ENCODE measurements at regions not wholly inside any gene's neighbourhood (a gene's known extent, or its start where the extent isn't known, plus 50 kb on each side); places are given as distances from the start of the nearest gene placed in this dataset.

DNA sequence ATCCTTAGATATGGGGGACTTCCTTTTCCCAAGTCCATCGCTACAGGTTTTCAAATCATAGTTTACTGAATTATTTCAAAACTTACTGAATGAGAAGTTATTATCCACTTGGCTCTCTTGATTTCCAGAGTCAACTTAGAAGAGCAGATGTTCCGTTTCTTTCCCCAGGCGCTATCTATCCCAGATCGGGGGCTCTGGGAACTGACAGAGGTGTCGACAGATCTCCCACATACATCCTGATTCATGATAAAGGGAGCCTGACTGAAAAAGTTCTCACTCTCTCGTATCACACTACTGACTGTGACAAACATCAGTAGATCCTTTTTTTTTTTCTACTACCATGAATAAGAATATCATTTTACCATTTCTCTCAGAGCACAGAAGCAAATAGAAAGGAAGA, 654.8 kb downstream of the RNF144B start:
- no peak for DNase-seq

DNA sequence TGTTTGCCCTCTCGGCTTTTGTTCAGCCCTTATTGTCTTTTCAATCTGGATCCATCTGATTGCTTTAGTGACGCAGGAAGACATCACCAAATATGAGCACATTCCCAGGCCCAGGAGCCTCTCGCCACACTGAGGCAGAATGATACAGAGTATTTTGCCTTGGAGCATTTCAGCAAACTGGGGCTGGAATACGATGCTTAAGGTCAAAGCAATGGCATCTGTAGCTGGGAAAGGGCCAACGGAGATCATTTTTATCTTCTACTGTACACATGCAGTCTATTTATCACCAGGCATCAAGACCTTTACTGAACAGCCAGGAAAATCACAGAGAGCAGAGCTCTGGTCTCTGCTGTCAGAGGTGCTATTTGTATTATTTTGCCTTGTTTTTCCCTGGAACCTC, 655.3 kb downstream of the RNF144B start:
- DNase-seq, result no peak

DNA sequence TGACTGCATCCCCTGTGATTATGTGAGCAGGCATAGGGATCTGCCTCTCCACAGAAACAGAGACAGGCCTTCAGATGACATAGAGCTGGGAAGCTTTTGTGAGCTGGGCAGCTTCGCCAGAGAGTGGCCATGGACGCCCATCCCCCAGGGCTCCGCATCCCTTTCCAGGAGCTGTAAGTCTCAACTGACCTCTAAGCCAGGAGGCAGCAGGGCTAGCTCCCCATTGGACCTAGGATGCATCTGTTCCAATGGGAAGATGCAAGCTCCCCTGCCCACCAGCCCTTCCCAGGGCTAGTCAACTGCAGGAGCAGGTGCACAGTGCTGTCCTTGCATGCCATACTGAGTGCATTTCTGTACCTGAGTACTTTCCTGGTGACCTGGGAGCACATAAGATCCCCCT, 663.6 kb downstream of the RNF144B start:
- no peak for DNase-seq

DNA sequence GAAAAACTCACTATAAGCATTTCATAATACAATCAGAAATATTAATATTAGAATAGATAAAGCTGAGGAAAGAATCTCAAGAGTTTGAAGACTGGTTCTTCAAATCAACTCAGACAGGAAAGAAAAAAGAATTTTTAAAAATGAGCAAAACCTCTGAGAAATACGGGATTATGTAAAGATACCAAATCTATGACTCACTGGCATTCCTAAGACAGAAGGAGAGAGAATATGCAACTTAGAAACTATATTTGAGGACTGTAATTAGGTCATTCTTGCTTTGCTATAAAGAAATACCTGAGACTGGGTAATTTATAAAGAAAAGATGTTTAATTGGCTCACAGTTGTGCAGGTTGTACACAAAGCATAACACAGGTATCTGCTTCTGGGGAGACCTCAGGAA, 665.1 kb downstream of the RNF144B start:
- no peak for DNase-seq

DNA sequence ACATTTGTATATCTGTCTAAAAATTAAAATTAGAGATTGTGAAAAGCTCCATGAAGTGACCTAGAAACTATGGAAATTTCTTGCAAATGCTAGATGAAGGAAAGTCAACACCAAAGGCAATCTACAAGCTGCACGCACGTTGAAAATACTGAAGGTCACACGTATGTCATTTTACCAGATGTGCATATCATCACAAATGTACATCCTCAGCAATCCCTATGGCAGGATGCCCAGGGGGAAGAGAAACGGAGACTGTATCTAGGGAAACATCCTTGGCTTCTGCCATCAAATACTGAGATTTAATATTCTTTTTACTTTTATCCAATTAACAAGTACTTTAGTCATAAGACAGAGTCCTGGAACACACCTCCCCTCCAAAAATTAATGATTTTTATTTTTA, 672.0 kb downstream of the RNF144B start:
- no peak for DNase-seq

DNA sequence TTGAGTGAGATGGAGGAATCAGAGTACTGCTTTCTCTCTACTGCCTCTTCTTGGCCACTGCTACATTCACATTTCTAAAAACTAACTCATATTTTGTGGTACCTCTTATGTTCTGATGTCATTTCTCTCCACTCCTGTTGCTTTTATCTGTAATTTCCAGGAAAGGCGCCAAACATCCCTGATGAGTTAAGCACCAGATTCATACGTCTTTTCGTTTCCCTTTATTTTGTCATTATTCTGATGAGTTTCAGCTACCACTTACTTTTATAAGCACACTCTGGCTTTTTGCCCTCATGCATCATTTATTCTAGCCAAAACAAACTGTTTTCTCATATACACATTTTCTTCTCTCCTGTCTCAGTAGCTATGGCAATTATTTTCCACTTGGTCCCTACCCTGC, 680.0 kb downstream of the RNF144B start:
- no peak for DNase-seq

DNA sequence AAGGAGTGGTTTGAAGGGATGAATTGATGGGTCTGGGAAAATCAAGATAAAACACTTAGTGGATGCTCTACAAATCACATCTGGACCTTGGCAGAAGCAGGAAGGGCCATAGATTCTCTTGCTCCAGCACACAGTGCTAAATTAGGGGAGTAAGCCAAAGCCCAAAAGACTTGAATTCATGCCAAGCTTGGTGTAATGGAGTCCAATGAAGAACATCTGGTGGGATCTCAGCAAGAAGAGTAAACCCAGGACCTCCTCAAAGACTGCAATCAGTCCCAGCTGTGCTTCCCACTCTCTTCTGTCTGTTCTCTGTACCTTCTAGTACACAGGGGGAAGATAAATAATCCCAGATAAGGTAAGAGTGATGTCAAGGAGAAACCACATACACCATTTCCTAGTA, 683.4 kb downstream of the RNF144B start:
- no peak for DNase-seq

DNA sequence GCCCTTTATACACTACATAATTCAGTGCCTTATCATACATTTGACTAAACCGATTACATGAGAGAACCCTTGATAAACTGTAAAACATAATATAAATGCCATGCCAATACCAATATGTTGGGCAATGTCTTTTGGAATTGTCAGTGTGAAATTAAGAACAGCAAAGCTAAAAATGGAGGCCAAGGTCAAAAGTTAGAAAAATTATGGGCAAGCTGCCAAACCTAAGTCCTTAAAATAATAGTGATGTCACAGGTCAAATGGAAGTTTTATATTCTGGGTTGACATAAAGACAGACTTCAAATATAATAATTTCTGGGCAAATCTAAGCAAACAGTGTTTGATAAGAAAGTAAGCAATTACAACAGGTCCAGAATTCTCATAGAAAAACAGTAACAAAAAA, 696.7 kb downstream of the RNF144B start:
- DNase-seq, result no peak

DNA sequence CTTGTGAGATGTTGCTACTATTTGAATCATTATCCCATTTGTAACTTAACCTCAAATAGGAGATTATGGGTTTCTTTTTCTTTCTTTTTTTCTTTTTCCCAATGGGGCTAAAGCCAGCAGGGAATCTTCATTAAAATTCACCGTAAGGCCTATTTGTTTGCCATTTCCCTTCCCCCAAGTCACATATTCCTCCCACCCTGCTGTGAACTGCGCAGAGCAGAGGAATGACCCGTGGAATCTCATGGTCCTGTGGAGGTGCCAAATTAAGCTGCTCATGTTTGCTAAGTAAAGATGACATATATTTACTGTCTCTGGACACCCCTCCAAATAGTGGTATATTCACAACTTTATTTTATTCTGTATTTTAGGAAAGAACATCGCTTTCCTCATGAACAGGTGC, 699.3 kb downstream of the RNF144B start:
- DNase-seq, result no peak

DNA sequence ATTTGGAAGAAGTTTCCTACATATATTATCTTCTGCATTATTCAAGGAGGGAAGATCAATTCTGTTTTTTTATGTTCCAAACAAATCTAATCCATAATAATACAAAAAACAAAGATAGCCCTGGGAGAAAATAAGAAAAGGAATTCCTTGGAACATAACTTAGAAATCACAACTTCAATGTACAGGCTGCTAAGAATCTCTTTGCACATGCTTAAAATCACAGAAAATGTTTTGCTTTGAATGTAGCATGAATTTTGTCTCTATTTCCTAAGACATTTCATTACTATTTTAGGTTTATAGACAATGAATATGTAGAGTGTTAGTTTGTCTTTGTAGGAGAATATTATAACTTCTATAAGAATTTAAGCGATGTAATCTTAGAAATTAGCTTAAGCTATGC, 700.1 kb downstream of the RNF144B start:
- no peak for DNase-seq

DNA sequence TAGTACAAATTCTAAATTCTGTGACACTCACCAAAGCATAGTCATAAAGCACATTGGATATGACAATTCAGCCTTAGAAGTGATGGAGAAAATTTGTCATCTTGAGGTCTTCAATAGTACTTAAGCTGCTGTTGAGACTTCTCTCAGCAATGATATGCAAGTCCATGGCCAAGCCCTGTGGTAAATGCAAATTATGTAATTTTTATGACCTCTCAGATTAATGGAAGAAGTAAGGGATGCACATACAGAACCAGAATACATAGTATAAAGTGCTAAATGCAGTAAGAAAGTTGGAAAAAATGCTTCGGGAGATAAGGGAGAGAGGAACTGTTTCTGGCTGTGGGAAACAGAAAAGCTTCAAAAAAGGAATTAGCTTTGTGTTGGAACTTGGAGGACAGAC, 700.7 kb downstream of the RNF144B start:
- no peak for DNase-seq

DNA sequence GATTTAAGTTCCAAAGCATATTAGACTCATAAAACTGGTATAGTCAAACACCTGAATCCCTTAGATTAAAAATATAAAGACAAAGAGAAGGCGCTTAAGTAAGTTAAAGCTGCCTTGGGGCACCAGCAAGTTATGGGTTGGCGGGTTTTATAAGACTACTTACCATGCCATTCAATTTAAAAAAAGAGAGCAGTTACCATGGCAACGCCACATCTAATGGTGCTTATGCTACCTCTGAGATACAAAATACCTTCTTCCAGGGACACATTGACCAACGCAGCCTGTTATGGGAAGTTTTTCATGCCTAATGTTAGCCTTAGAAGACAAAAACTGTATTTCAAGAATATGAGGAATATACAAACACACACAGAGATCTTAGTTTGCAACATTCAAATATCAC, 713.6 kb downstream of the RNF144B start:
- DNase-seq, result no peak

DNA sequence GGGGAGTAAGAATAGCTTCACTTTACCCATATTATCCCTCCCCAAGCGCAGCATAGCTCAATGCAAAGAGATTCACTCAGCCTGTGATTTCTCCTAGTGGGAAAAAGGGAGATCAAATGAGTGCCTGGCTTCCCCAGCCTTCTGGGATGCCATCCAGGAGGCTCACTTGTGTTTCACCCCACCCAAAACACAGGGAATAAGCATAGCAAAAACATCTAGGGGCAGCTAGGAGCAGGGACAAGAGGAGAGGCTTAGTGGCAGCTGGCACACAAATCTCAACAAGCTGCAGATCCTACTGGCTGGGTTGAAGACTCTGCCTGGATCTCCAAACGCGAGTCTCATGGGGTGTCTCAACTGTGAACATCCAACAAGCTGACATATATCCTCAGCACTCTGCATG, 715.8 kb downstream of the RNF144B start:
- no peak for DNase-seq

DNA sequence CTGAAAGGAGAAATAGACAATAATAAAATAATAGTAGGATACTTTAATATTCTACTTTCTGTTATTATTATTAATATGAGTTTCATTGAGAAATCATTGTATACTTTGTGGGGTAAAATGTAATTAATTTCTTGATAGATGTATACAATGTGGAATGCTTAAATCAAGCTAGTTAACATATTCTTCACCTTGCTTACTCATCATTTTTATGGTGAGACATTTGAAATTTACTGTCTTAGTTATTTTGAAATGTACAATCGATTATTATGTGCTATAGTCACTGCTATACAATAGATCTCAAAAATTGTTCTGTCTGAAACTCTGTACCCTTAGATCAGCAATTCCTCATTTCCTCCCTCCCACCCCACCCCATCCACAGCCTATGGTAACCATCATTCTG, 720.3 kb downstream of the RNF144B start:
- no peak for DNase-seq

DNA sequence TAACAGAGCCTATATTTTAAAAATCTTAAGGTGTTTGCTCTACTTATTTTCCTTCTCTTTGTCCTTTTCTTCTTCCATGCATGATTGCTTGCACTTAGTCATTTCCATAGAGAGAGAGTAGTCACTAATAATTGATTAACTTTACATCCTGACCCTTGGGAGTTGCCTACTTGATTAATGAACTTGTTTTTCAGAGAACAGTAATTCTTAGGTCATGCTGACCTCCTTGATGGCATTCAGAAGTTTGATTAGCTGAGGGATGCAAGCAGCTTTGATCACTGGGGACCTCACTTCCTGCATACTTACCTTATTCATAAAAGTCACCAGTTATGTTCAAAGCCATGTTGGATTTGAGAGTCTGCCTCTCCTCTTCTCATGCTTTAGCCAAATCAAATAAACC, 715.6 kb upstream of the ID4 start:
- no peak for DNase-seq

DNA sequence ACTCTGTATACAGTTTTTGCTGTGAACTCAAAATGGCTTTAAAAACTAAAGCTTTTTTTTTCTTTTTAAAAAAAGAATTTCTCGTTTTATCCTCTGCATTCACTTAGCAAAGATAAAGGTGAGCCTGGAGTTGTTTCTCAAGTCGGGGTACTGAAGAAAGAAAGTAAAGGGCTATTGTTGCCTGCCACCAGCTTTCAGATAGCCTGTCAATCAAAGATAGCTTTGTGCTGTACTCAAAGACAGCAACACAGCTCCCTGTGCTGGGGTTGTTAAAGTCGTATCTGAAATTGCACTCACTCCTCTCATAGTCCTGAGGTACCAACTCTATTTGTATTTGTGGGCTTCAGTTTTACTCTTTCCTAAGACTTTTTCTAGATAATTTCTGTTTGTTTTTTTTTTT, 710.1 kb upstream of the ID4 start:
- DNase-seq, result no peak

DNA sequence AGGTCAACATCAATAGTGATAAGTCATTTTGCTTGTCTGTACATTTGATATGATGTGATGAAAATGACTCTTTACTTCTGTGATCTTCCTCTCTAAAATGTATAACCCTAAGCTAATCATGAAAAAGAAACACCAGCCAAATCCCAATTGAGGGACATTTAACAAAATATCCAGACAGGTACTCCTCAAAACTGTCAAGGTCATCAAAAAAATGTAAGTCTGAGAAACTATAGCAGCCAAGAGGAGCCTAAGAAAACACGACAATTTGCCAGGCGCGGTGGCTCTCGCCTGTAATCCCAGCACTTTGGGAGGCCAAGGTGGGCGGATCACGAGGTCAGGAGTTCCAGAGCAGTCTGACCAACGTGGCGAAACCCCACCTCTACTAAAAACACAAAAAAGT, 708.5 kb upstream of the ID4 start:
- DNase-seq, result no peak

DNA sequence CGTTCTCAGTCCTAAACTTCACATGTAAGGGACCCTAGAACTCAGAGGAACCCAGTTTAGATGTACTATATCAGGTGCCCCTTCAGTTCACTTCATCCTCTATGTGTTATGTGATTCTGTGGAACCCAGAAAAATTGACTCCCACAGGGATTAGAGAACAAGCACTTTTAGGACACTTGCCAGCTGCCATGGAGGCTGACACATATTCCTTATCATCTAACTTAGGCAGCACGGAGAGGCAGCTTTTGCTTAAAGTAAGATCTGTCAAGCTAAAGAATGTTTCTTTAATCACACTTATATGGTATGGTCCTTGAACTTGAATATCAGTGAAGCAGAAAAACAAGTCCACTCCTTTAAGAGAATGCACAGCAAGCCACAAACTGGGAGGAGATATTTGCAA, 701.5 kb upstream of the ID4 start:
- no peak for DNase-seq

DNA sequence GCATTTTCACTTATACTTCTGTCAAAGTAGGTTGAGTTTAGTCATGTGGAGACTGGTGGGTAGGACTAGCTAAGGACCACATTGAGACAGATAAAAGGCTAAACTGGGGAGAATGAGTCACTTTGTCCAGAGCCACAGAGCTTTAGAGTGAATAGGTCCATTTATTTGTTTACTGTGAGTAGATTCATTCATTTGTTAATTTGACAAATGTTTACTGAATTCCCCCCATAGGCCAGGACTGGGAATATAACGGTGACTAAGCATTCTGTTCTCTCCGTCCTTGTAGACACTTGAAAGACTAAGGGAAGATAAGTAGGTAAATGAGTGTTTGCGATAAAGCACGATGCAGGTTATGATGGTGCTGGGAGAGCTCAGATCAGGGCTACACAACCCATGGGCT, 699.7 kb upstream of the ID4 start:
- no peak for DNase-seq

DNA sequence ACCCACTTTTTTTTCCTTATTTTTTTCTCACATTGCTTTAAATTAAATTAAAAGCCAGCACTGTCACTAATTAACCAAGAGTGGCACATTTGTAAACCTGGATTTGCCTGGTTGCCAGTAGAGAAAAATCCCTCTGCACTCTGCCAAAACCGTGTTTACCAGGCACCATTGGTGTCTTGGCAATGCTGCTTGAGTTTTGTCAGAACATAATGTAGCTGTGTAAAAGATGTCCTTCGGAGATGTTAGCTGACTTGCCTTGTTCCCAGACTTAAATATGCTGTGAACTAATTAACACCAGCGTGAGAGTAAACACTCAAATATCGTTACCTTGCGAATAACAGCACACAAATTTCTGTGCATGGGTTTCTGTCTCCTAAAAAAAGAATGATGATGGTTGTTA, 694.9 kb upstream of the ID4 start:
- DNase-seq, result no peak

DNA sequence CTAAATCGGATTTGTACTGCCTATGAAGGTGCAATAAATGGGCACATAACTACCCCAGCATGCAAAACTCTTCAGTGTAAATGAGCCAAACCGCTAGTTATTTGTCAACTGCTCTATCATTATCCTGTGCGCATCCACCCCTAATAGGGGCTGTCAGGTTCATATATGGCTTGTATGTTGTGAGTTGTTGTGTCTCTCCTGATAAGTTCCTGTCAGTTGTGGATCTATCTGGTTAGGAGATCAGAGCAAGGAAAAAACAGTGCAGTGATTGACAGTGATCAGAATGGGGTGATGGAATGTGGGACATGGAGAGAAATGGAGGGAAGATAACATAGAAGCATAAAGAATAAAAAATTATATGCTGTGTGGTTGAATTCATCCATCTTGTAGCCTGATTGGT, 686.9 kb upstream of the ID4 start:
- DNase-seq, result no peak

DNA sequence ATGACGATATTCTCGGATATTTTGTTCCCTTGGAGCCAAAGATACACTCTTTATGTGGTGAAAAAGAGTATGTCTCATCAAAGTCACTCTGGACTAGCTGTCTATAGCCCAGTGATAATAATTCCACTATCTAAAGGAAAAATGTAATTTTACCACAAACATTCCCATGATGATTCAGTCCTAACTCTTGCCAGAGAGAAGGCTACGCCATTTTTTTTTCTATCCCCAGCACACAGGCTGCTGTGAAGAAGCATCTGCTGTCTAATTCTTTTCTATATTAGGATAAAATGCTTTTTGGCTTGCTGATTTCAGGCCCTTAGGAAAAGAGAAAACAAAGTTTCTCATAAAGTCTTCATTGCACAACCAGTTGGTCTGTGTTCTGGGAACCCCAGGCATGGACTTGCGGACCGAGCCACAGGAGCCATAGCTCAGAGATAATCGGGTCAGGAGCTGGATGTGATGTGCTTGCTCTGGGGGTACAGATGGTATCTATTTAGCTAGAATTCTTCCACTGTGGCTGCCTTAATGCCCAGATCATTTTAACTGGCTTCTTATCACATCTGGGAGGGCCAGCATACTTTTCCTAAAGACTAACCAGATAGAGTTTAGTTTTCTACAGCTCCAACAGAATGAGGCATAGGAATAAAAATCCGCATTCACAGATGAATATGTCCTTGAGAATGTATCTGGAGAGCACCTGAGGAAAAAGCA, 683.7 kb upstream of the ID4 start:
- DNase-seq, result no peak

DNA sequence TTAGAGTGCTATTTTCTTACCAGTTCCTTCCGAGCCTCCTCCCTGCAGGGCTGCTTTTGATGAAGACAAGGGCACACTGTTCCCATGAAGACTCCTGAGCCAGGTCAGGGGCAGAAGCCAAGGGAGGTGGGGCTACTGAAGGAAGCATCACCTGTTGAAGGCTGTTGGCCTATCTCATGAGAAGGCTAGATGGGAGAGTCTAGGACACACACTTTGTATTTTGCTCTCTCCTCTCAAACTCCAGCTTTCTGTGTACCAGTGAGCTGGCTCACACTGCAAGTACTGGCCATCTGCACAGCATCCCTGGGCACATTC, 683.2 kb upstream of the ID4 start:
- DNase-seq, result no peak

DNA sequence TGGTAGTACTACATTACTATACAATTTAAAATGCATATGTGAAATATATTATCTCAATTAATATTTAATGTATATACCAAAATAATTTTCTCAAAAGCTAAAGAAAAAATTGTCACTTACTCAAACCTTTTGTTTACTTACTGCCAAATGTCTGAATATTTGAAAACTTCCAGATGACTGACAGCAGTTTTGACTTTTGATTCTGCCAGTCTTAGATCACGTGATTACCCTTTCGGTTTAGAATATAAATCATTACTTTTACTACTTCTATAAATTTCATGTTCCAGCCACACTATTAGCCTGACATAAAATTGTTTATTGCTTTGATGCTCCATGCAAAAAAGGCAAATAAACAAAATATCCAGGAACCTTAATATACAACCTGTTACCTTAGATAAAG, 680.7 kb upstream of the ID4 start:
- no peak for DNase-seq

DNA sequence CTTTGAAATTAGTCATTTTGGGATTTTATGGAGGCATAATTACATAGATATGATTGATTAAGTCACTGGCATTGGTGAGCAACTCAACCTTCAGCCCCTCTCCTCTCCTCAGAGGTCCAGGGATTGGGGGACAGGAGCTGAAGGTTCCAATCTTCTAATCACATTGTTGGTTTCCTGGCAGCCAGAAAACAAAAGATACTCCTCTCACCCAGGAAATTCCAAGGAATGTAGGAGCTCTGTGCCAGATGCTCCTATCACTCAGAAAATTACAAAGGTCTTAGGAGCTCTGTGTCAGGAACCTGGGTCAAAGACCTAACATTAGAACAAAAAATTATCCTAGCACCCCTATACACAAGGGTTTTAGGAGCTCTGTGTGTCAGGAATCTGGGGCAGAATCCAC, 679.7 kb upstream of the ID4 start:
- DNase-seq, result no peak

DNA sequence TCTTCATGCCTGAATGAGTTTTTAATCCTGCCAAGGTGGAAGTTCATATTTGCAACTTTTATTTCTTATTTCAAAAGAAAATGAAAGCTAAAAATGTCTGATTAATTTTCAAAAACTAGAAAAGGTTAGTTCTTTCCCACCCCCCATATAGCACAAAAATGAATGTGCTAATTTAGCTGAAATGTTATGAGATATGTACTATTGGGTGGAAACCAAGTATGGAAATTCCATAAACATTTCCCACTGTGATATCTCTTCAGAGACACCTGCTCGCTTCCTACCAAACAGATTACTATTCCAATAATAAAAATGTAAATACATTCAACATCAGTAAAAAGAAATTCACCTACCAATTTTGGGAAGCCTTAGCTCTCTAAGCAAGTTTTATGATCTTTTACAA, 678.6 kb upstream of the ID4 start:
- DNase-seq, result no peak
